SK-N-SH (cell line): ENCODE measurements at regions not wholly inside any gene's neighbourhood (a gene's known extent, or its start where the extent isn't known, plus 50 kb on each side); places are given as distances from the start of the nearest gene placed in this dataset.

Experiments
- CTCF ChIA-PET: fragments of 300-600, 350-600 bp; formaldehyde crosslinking; extraction: SDS; loops from one replicate; lab custom pipeline; 2021; lab: Yijun Ruan, JAX
- POLR2A ChIA-PET: fragments of 350-600 bp; sonication (Branson Sonifier 250); formaldehyde crosslinking; extraction: SDS; loops from one replicate; lab custom pipeline; 2020; ENCODE audit warnings: antibody characterized with exemption, inconsistent platforms; lab: Yijun Ruan, JAX
- DNase-seq: peaks from one replicate; pipeline ENCODE4 v3.0.0; 2012
- H2AFZ ChIP-seq: fragments of 200-600 bp; sonication (generic); 2 replicates; pipeline ENCODE4 v1.8.1; 2016; ENCODE audit warnings: antibody characterized with exemption, mild to moderate bottlenecking, low read depth
- H3F3A ChIP-seq: fragments of 200-600 bp; sonication (generic); replicated peaks from 2 replicates; pipeline ENCODE3; 2016; ENCODE audit warnings: antibody characterized with exemption, mild to moderate bottlenecking; ENCODE audit not compliant: insufficient read depth
- H3K27ac ChIP-seq, 2 experiments: fragments of 200-500 bp in 1 of 2; fragments of 200-600 bp in 1 of 2; sonication (Bioruptor generic) in 1 of 2; sonication (generic), shearing (Covaris generic) in 1 of 2; 2 replicates each; pipeline versions ENCODE4 v1.5.1 to v1.6.1; 2014 to 2016; ENCODE audit warnings: low read depth in 2 of 2, inconsistent platforms in 1 of 2, low read length in 1 of 2, mild to moderate bottlenecking in 1 of 2, mixed read lengths in 1 of 2
- H3K27me3 ChIP-seq: fragments of 200-600 bp; sonication (generic), shearing (Covaris generic); 2 replicates; pipeline ENCODE4 v1.6.1; 2016; ENCODE audit warnings: mixed run types; ENCODE audit not compliant: insufficient read depth
- H3K36me3 ChIP-seq, 2 experiments: fragments of 200-500 bp in 1 of 2; fragments of 200-600 bp in 1 of 2; sonication (Bioruptor generic) in 1 of 2; sonication (generic) in 1 of 2; replicated peaks in 1 of 2; 2 replicates each; pipeline versions ENCODE3 to v1.5.1; 2014 to 2016; ENCODE audit warnings: low read length in 1 of 2, mild to moderate bottlenecking in 1 of 2; ENCODE audit not compliant: insufficient read depth in 2 of 2, control insufficient read depth in 1 of 2
- H3K4me1 ChIP-seq, 2 experiments: fragments of 200-500 bp in 1 of 2; fragments of 200-600 bp in 1 of 2; sonication (Bioruptor generic) in 1 of 2; sonication (generic), shearing (Covaris generic) in 1 of 2; 2 replicates each; pipeline versions ENCODE4 v1.5.1 to v1.6.1; 2014 to 2016; ENCODE audit warnings: low read depth in 1 of 2, low read length in 1 of 2, mixed run types in 1 of 2; ENCODE audit not compliant: insufficient read depth in 2 of 2, control insufficient read depth in 1 of 2
- H3K4me2 ChIP-seq: fragments of 200-600 bp; sonication (generic), shearing (Covaris generic); 2 replicates; pipeline ENCODE4 v1.6.1; 2017; ENCODE audit warnings: mixed run types
- H3K4me3 ChIP-seq, 2 experiments: fragments of 200-500 bp in 1 of 2; fragments of 200-600 bp in 1 of 2; sonication (Bioruptor generic) in 1 of 2; sonication (generic), shearing (Covaris generic) in 1 of 2; 2 replicates each; pipeline versions ENCODE4 v1.5.1 to v1.8.1; 2014 to 2016; ENCODE audit warnings: low read depth in 2 of 2, inconsistent platforms in 1 of 2, low read length in 1 of 2, mild to moderate bottlenecking in 1 of 2, mixed read lengths in 1 of 2, moderate library complexity in 1 of 2
- H3K79me2 ChIP-seq: fragments of 200-600 bp; sonication (generic); 2 replicates; pipeline ENCODE4 v1.8.1; 2017; ENCODE audit warnings: mild to moderate bottlenecking; ENCODE audit not compliant: insufficient read depth
- H3K9ac ChIP-seq: fragments of 200-600 bp; sonication (generic); 2 replicates; pipeline ENCODE4 v1.6.1; 2017; ENCODE audit warnings: mixed run types
- H3K9me2 ChIP-seq: fragments of 200-600 bp; sonication (generic); 2 replicates; pipeline ENCODE4 v1.6.1; 2017; ENCODE audit warnings: mixed run types
- H3K9me3 ChIP-seq: fragments of 200-600 bp; sonication (generic); 2 replicates; pipeline ENCODE4 v1.6.1; 2017; ENCODE audit warnings: mixed run types, mild to moderate bottlenecking, moderate library complexity
- H4K20me1 ChIP-seq: fragments of 200-600 bp; sonication (generic); 2 replicates; pipeline ENCODE4 v1.6.1; 2017; ENCODE audit warnings: mild to moderate bottlenecking, mixed run types; ENCODE audit not compliant: insufficient read depth
- ELF1 ChIP-seq: IDR thresholded peaks from 2 replicates; pipeline ENCODE4 v1.4.0; 2012
- EP300 ChIP-seq, 2 experiments: IDR thresholded peaks; 2 replicates each; pipeline versions ENCODE4 v1.4.0 to v1.6.1; 2012; ENCODE audit warnings: borderline replicate concordance in 1 of 2, low read depth in 1 of 2, low read length in 1 of 2
- EZH2phosphoT487 ChIP-seq: fragments of 200-600 bp; sonication (generic); IDR thresholded peaks from 2 replicates; pipeline ENCODE4 v1.6.1; 2017; ENCODE audit warnings: low read depth, mixed run types, mild to moderate bottlenecking, antibody characterized with exemption, moderate library complexity, borderline replicate concordance
- FOSL2 ChIP-seq: IDR thresholded peaks from 2 replicates; pipeline ENCODE4 v1.4.0; 2012; ENCODE audit warnings: low read depth, mild to moderate bottlenecking, moderate library complexity, borderline replicate concordance
- FOXJ3 ChIP-seq: sonication (generic); formaldehyde crosslinking; IDR thresholded peaks from 2 replicates; pipeline ENCODE4 v1.5.1; 2020; ENCODE audit warnings: mild to moderate bottlenecking, missing genetic modification reagents
- GATA2 ChIP-seq: sonication (generic); formaldehyde crosslinking; IDR thresholded peaks from 2 replicates; pipeline ENCODE4 v1.5.0; 2020; ENCODE audit warnings: mild to moderate bottlenecking, missing genetic modification reagents
- JUND ChIP-seq: IDR thresholded peaks from 2 replicates; pipeline ENCODE4 v1.4.0; 2012
- MAX ChIP-seq: IDR thresholded peaks from 2 replicates; pipeline ENCODE4 v1.4.0; 2012; ENCODE audit warnings: low read depth
- MEF2A ChIP-seq: IDR thresholded peaks from 2 replicates; pipeline ENCODE4 v1.4.0; 2012; ENCODE audit warnings: low read depth, borderline replicate concordance
- MXI1 ChIP-seq: IDR thresholded peaks from 2 replicates; pipeline ENCODE4 v1.6.1; 2012; ENCODE audit warnings: mild to moderate bottlenecking, low read depth, low read length, improper control_type of control experiment
- NFIC ChIP-seq: IDR thresholded peaks from 2 replicates; pipeline ENCODE4 v1.4.0; 2012; ENCODE audit warnings: borderline replicate concordance
- NRF1 ChIP-seq: IDR thresholded peaks from 2 replicates; pipeline ENCODE4 v1.6.1; 2012; ENCODE audit warnings: low read depth, mild to moderate bottlenecking, low read length
- PBX3 ChIP-seq: IDR thresholded peaks from 2 replicates; pipeline ENCODE4; 2012
- POLR2AphosphoS5 ChIP-seq: IDR thresholded peaks from 2 replicates; pipeline ENCODE4 v1.6.1; 2012; ENCODE audit warnings: low read depth, low read length
- REST ChIP-seq: IDR thresholded peaks from 2 replicates; pipeline ENCODE4 v1.6.1; 2012; ENCODE audit warnings: mild to moderate bottlenecking, low read depth, low read length, moderate library complexity
- RXRA ChIP-seq: IDR thresholded peaks from 2 replicates; pipeline ENCODE4 v1.4.0; 2012; ENCODE audit warnings: low read depth, mild to moderate bottlenecking, borderline replicate concordance
- SIN3A ChIP-seq: IDR thresholded peaks from 2 replicates; pipeline ENCODE4 v1.6.1; 2012; ENCODE audit warnings: low read depth, mild to moderate bottlenecking, low read length, moderate library complexity, borderline replicate concordance
- SMC3 ChIP-seq: IDR thresholded peaks from 2 replicates; pipeline ENCODE4 v1.6.1; 2012; ENCODE audit warnings: low read depth, low read length, improper control_type of control experiment
- TAF1 ChIP-seq: IDR thresholded peaks from 2 replicates; pipeline ENCODE4 v1.6.1; 2012; ENCODE audit warnings: low read depth, mild to moderate bottlenecking, low read length, moderate library complexity, borderline replicate concordance
- TCF12 ChIP-seq: IDR thresholded peaks from 2 replicates; pipeline ENCODE4 v1.4.0; 2012
- TEAD4 ChIP-seq: IDR thresholded peaks from 2 replicates; pipeline ENCODE4 v1.4.0; 2012; ENCODE audit warnings: mild to moderate bottlenecking, borderline replicate concordance; ENCODE audit not compliant: insufficient read depth
- YY1 ChIP-seq: IDR thresholded peaks from 2 replicates; pipeline ENCODE4 v1.4.0; 2012; ENCODE audit warnings: low read depth, mild to moderate bottlenecking
- WGBS: methylation state at CpG from one replicate; pipeline ENCODE4 v1.1.6; 2017; ENCODE audit warnings: low lambda C conversion rate; 5-methylcytosine and 5-hydroxymethylcytosine counted together

- POLR2A ChIA-PET = no interaction called here
- H3K9me3 ChIP-seq = no peaks in the 10 kb centered on the region
- H3K79me2 ChIP-seq = no peaks in the 10 kb centered on the region
- TF ChIP-seq ELF1 (no peak), JUND (no peak), MAX (no peak), NFIC (no peak), TAF1 (no peak), RXRA (no peak), MEF2A (no peak), EZH2phosphoT487 (no peak), MXI1 (no peak), TCF12 (no peak), REST (no peak), GATA2 (CRISPR knock-in tag) (no peak), FOSL2 (no peak), YY1 (no peak)
- TF ChIP-seq, all 33 proteins: peak for 0
- Histone ChIP-seq H2AFZ (no peak overlapping the region), H3K9ac (no peak overlapping the region), H3K27ac (peak overlapping the region; percentile 88 to 96), H3K4me1 (peaks cover 18 to 53% of the 10 kb centered on the region in 2 experiments), H4K20me1 (no peaks in the 10 kb centered on the region), H3K36me3 (no peaks in the 10 kb centered on the region), H3K27me3 (no peaks in the 10 kb centered on the region), H3K9me2 (no peaks in the 10 kb centered on the region), H3F3A (peaks cover 28% of the 10 kb centered on the region), H3K4me3 (no peak overlapping the region), H3K4me2 (no peak overlapping the region; the same call in 1 of the 2 replicates)
- DNase-seq = no peak
- CTCF ChIA-PET = interaction anchor here (0.9 kb wide), 1 partner anchor 10 kb away, joined by 3 read pairs; no protein-coding TSS in a partner anchor
Measured at GRCh38 chr18:28766721-28767120, 589.8 kb upstream of the CDH2 start.

- TF ChIP-seq EP300 (IDR thresholded peaks at IDR 0.05; ENCODE audit: borderline replicate concordance in 1 of 2, low read depth in 1 of 2, low read length in 1 of 2) = peak in 1 of 2 experiments; percentile 57; a peak in 2 of 4 replicates
- no peak for TF ChIP-seq TEAD4
- 0 out of 2 replicates have a peak, but pooled peaks have one; percentile 9 for TF ChIP-seq MAX
- TF ChIP-seq FOXJ3 = no peak
- peak; percentile 56; the same call in 1 of the 2 replicates for TF ChIP-seq PBX3
- TF ChIP-seq NRF1 = no peak
- no peak for TF ChIP-seq ELF1
- peak; percentile 41; the same call in 1 of the 2 replicates for TF ChIP-seq POLR2AphosphoS5
- TF ChIP-seq GATA2 (CRISPR knock-in tag) = peak; percentile 34; the same call in 1 of the 2 replicates
- peak; percentile 31; the same call in 1 of the 2 replicates for TF ChIP-seq FOSL2
- no peak for TF ChIP-seq SIN3A
- no peak for TF ChIP-seq EZH2phosphoT487
- no peak for TF ChIP-seq SMC3
- peak; percentile 58 for TF ChIP-seq TCF12
- peak; percentile 39 for TF ChIP-seq JUND
- H3K4me1 ChIP-seq = peaks cover 18 to 53% of the 10 kb centered on the region in 2 experiments
- peak overlapping the region; percentile 25; the same call in 1 of the 2 replicates for H3K4me2 ChIP-seq
- no peaks in the 10 kb centered on the region for H4K20me1 ChIP-seq
- H3K27me3 ChIP-seq = no peaks in the 10 kb centered on the region
- H2AFZ ChIP-seq = peak overlapping the region; percentile 33
- 14% methylated on average over 2 of the region's 2 CpGs for WGBS
- H3K79me2 ChIP-seq = no peaks in the 10 kb centered on the region
- H3K4me3 ChIP-seq = no peak overlapping the region
- H3K36me3 ChIP-seq = no peaks in the 10 kb centered on the region
- no peak for DNase-seq
- H3K9ac ChIP-seq = no peak overlapping the region
- ChIA-PET POLR2A (no interaction called here), CTCF (interaction anchor here (0.9 kb wide), 1 partner anchor 9 kb away, joined by 3 read pairs; no protein-coding TSS in a partner anchor)
- H3K9me3 ChIP-seq = no peaks in the 10 kb centered on the region
- peak overlapping the region; percentile 88 to 96 for H3K27ac ChIP-seq
- H3F3A ChIP-seq = peaks cover 28% of the 10 kb centered on the region
- H3K9me2 ChIP-seq = no peaks in the 10 kb centered on the region
Measured at GRCh38 chr18:28766027-28766426, 589.1 kb upstream of the CDH2 start.
